ENCODE measurements at regions not wholly inside any gene's neighbourhood (a gene's known extent, or its start where the extent isn't known, plus 50 kb on each side); places are given as distances from the start of the nearest gene placed in this dataset.

DNA sequence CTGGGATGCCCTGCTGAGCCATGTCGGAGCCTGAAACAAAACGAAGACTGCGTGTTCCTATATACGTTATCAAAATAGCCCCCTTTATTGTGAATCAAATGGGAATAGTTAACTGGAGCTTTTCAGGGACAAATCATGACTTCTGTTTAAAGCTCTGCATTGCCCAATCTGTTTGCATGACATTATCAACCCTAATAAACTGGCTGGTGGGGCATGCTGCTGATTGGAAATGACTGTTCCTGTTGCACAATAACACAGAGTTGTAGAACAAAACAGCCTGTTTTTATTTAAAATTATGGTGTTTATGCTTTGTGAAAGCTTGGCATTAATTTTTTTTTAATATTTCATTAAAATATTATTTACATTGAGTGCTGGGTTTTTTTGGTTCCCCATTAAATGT is 215.5 kb downstream of the TMEM167A start:
- no peaks in the 10 kb centered on the region for H4K20me1 ChIP-seq (replicated peaks; ENCODE audit: control insufficient read depth, insufficient read depth, low read length)
- H3K9ac ChIP-seq (ENCODE audit: insufficient read depth in 1 of 2, low read depth in 2 of 2, low read length in 2 of 2): no peak overlapping the region
- ChIA-PET CTCF (ENCODE audit: low intra/inter-chr PET ratio) (no interaction called here), POLR2A (interaction anchor here (0.6 kb wide), 1 partner anchor 452 kb away, joined by 3 read pairs; no protein-coding TSS in a partner anchor)
- FAIRE-seq (no peak), DNase-seq (ENCODE audit: extremely low read depth in 1 of 4, low spot score in 3 of 4) (no peak), ATAC-seq (no peak)
- H3K9me1 ChIP-seq (ENCODE audit: control insufficient read depth, insufficient read depth, low read length): no peaks in the 10 kb centered on the region
- H3K79me2 ChIP-seq (ENCODE audit: control insufficient read depth, insufficient read depth, low read length): no peaks in the 10 kb centered on the region
- intact Hi-C loops (cut with micrococcal nuclease): no loop called here
- no TSS peak for BruUV-seq (replicated peaks)
- in situ Hi-C loops (cut with MboI): no loop called here
- no peak overlapping the region for H2AFZ ChIP-seq (ENCODE audit: low read depth, low read length)
- no peaks in the 10 kb centered on the region for H3K9me3 ChIP-seq (replicated peaks; ENCODE audit: control insufficient read depth, insufficient read depth, low read depth, low read length)
- TF ChIP-seq CEBPB (tag; IDR thresholded peaks at IDR 0.05): peak; percentile 15; the same call in 1 of the 2 replicates
- TF ChIP-seq MAZ (CRISPR knock-in tag; conservative IDR thresholded peaks at IDR 0.05 in 1 of 2, IDR thresholded peaks at IDR 0.05 in 1 of 2): no peak
- TF ChIP-seq TAF7 (tag; IDR thresholded peaks at IDR 0.05): no peak
- H3K4me2 ChIP-seq (ENCODE audit: insufficient read depth, low read length): no peak overlapping the region
- WGBS (ENCODE audit: insufficient coverage, low coverage, missing lambda C conversion rate): 1% methylated on average over 4 of the region's 4 CpGs
- no peaks in the 10 kb centered on the region for H3K36me3 ChIP-seq (ENCODE audit: control insufficient read depth, insufficient read depth, low read length)
- H3K27ac ChIP-seq (ENCODE audit: extremely low read depth, low read depth, low read length): no peak overlapping the region
- no peak overlapping the region for H3K4me3 ChIP-seq
- H3K27me3 ChIP-seq (ENCODE audit: control insufficient read depth in 2 of 2, insufficient read depth in 2 of 2, low read length in 2 of 2): peaks cover 3% of the 10 kb centered on the region in 2 experiments; a peak in 1 of 5 replicates
- no peaks in the 10 kb centered on the region for H3K4me1 ChIP-seq (replicated peaks in 1 of 2; ENCODE audit: control insufficient read depth in 2 of 2, insufficient read depth in 2 of 2, low read length in 2 of 2)

DNA sequence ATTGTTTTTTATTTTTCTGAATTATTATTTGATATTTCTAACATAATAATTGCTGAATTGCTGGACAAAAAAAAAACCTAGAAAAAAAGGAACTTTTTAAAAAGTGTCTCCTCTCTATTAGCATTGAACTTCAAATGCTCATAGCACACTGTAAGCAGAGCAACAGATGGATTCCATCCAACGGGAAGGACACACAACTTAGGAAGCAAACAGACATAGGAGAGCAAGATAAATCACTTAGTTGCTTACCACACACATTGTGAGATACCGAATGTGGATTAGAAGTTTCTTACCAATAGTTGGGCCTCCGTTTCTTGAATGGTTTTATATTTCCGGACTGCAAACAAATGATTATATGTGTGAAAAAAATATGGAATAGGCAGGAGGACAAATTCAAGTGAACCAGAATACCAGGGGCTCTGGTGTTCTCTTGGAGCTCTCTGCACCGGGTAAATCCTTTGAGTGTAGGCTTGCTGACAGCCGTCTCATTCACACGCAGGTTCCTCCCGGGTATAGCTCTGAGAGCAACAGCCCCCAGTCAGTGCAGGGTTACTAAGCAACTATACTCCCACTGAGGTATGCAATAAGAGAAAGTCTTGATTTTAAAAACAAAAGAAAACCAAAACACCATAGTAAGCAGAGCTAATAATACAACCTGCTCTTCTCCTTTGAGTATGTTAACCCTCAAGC is 217.6 kb downstream of the TMEM167A start:
- DNase-seq (ENCODE audit: extremely low read depth in 1 of 4, low spot score in 3 of 4) (no peak), ATAC-seq (no peak), FAIRE-seq (no peak)
- 3% methylated on average over 8 of the region's 8 CpGs for WGBS (ENCODE audit: insufficient coverage, low coverage, missing lambda C conversion rate)
- Histone ChIP-seq H3K79me2 (ENCODE audit: control insufficient read depth, insufficient read depth, low read length) (no peaks in the 10 kb centered on the region), H3K9me1 (ENCODE audit: control insufficient read depth, insufficient read depth, low read length) (no peaks in the 10 kb centered on the region), H2AFZ (ENCODE audit: low read depth, low read length) (no peak overlapping the region), H4K20me1 (replicated peaks; ENCODE audit: control insufficient read depth, insufficient read depth, low read length) (no peaks in the 10 kb centered on the region), H3K4me3 (no peak overlapping the region), H3K9me3 (replicated peaks; ENCODE audit: control insufficient read depth, insufficient read depth, low read depth, low read length) (no peaks in the 10 kb centered on the region), H3K27me3 (ENCODE audit: control insufficient read depth in 2 of 2, insufficient read depth in 2 of 2, low read length in 2 of 2) (peaks cover 3 to 5% of the 10 kb centered on the region in 2 experiments; a peak in 1 of 5 replicates), H3K9ac (ENCODE audit: insufficient read depth in 1 of 2, low read depth in 2 of 2, low read length in 2 of 2) (no peak overlapping the region), H3K4me1 (replicated peaks in 1 of 2; ENCODE audit: control insufficient read depth in 2 of 2, insufficient read depth in 2 of 2, low read length in 2 of 2) (0 out of 5 replicates have a peak, but pooled peaks cover 0 to 5% of the 10 kb centered on the region in 2 experiments), H3K27ac (ENCODE audit: extremely low read depth, low read depth, low read length) (no peak overlapping the region), H3K4me2 (ENCODE audit: insufficient read depth, low read length) (no peak overlapping the region), H3K36me3 (ENCODE audit: control insufficient read depth, insufficient read depth, low read length) (no peaks in the 10 kb centered on the region)
- intact Hi-C loops (cut with micrococcal nuclease): no loop called here
- in situ Hi-C loops (cut with MboI): no loop called here
- POLR2A ChIA-PET: interaction anchor here (0.7 kb wide), 1 partner anchor 226 kb away, joined by 3 read pairs; no protein-coding TSS in a partner anchor
- BruUV-seq (replicated peaks): no TSS peak
- CTCF ChIA-PET (ENCODE audit: low intra/inter-chr PET ratio): no interaction called here
- TF ChIP-seq NELFE (IDR thresholded peaks at IDR 0.05; ENCODE audit: insufficient read depth, insufficient read length): no peak
- no peak for TF ChIP-seq JUNB (CRISPR knock-in tag; conservative IDR thresholded peaks at IDR 0.05)
- TF ChIP-seq FOXP1 (CRISPR knock-in tag; IDR thresholded peaks at IDR 0.05): no peak
- no peak for TF ChIP-seq HDAC6 (IDR thresholded peaks at IDR 0.05; ENCODE audit: low read depth, low read length)
- no peak for TF ChIP-seq SMARCE1 (IDR thresholded peaks at IDR 0.05)
- no peak for TF ChIP-seq PHF21A (IDR thresholded peaks at IDR 0.05; ENCODE audit: borderline replicate concordance, low read depth)
- TF ChIP-seq, protein P1, sequence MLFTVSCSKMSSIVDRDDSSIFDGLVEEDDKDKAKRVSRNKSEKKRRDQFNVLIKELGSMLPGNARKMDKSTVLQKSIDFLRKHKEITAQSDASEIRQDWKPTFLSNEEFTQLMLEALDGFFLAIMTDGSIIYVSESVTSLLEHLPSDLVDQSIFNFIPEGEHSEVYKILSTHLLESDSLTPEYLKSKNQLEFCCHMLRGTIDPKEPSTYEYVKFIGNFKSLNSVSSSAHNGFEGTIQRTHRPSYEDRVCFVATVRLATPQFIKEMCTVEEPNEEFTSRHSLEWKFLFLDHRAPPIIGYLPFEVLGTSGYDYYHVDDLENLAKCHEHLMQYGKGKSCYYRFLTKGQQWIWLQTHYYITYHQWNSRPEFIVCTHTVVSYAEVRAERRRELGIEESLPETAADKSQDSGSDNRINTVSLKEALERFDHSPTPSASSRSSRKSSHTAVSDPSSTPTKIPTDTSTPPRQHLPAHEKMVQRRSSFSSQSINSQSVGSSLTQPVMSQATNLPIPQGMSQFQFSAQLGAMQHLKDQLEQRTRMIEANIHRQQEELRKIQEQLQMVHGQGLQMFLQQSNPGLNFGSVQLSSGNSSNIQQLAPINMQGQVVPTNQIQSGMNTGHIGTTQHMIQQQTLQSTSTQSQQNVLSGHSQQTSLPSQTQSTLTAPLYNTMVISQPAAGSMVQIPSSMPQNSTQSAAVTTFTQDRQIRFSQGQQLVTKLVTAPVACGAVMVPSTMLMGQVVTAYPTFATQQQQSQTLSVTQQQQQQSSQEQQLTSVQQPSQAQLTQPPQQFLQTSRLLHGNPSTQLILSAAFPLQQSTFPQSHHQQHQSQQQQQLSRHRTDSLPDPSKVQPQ (CRISPR knock-in tag; IDR thresholded peaks at IDR 0.05; ENCODE audit: borderline replicate concordance): no peak
